Panc1 (cell line): ENCODE measurements at regions not wholly inside any gene's neighbourhood (a gene's known extent, or its start where the extent isn't known, plus 50 kb on each side); places are given as distances from the start of the nearest gene placed in this dataset.

Source experiments
- ATAC-seq: fragments of 200-7000 bp; cut with Tn5 transposase; 2 replicates; pipeline ENCODE4 v1.9.1; 2020; ENCODE audit warnings: mild to moderate bottlenecking, moderate library complexity
- BruUV-seq: library from RNA; stranded (reverse); fragments of 400-500 nt; replicated peaks from 2 replicates; lab custom pipeline; 2021; lab: Mats Ljungman, UMichigan
- CTCF ChIA-PET: fragments of 300-600 bp; sonication (Branson Sonifier 250); formaldehyde crosslinking; loops from one replicate; lab custom pipeline; 2022; ENCODE audit warnings: antibody characterized with exemption; lab: Charles Lee
- POLR2A ChIA-PET: fragments of 300-600 bp; sonication (Branson Sonifier 250); formaldehyde crosslinking; loops from one replicate; lab custom pipeline; 2022; ENCODE audit warnings: antibody characterized with exemption; lab: Charles Lee
- DNase-seq: peaks from one replicate; pipeline ENCODE4 v3.0.0-alpha.2; 2010; ENCODE audit warnings: low read depth, low spot score
- H3K27ac ChIP-seq: 2 replicates; pipeline ENCODE4 v1.5.1; 2011; ENCODE audit warnings: mild to moderate bottlenecking, low read length, inconsistent platforms
- H3K27me3 ChIP-seq: fragments of 200-500 bp; sonication (Bioruptor generic); 2 replicates; pipeline ENCODE4 v1.6.0; 2014; ENCODE audit warnings: low read length, inconsistent platforms; ENCODE audit not compliant: control insufficient read depth, insufficient read depth
- H3K36me3 ChIP-seq: fragments of 200-500 bp; sonication (Bioruptor generic); 2 replicates; pipeline ENCODE4 v1.5.1; 2014; ENCODE audit warnings: inconsistent platforms, mild to moderate bottlenecking, low read length, moderate library complexity; ENCODE audit not compliant: control insufficient read depth, insufficient read depth
- H3K4me1 ChIP-seq: 2 replicates; pipeline ENCODE4 v1.5.1; 2011; ENCODE audit warnings: inconsistent platforms, mild to moderate bottlenecking, low read length, moderate library complexity; ENCODE audit not compliant: control insufficient read depth, insufficient read depth
- H3K4me3 ChIP-seq, 2 experiments: 2 replicates each; pipeline ENCODE4 v1.5.1; 2011 to 2012; ENCODE audit warnings: low read depth in 2 of 2, low read length in 2 of 2, mild to moderate bottlenecking in 2 of 2, inconsistent platforms in 1 of 2, moderate library complexity in 1 of 2
- H3K9me3 ChIP-seq: fragments of 200-500 bp; sonication (Bioruptor generic); 2 replicates; pipeline ENCODE4 v1.5.1; 2014; ENCODE audit warnings: low read depth, mild to moderate bottlenecking, inconsistent platforms, low read length, moderate library complexity; ENCODE audit not compliant: control insufficient read depth, insufficient read depth
- POLR2AphosphoS5 ChIP-seq: IDR thresholded peaks from 2 replicates; pipeline ENCODE4 v1.6.1; 2012; ENCODE audit warnings: mild to moderate bottlenecking, low read depth, low read length, moderate library complexity
- SIN3A ChIP-seq: IDR thresholded peaks from 2 replicates; pipeline ENCODE4 v1.6.1; 2012; ENCODE audit warnings: low read depth, mild to moderate bottlenecking, low read length, moderate library complexity, borderline replicate concordance; ENCODE audit not compliant: insufficient read depth
- TCF7L2 ChIP-seq: IDR thresholded peaks from 2 replicates; pipeline ENCODE4 v1.6.1; 2011; ENCODE audit warnings: mild to moderate bottlenecking, low read depth, low read length, inconsistent platforms
- in situ Hi-C: cut with HindIII; loops from 2 replicates; pipeline ENCODE4 v1.10.0; 2016; ENCODE audit warnings: low sequenced_read_pairs, low pct_unique_long_range_greater_than_20kb
- intact Hi-C: fragments of 100-400 bp; cut with micrococcal nuclease; formaldehyde crosslinking; loops from one replicate; pipeline ENCODE4 v1.10.0; 2022; ENCODE audit not compliant: unreplicated experiment
- TF ChIP-seq, protein P1 (sequence below): fragments of 450-650 bp; IDR thresholded peaks from 2 replicates; pipeline ENCODE4 v1.5.1; 2017; ENCODE audit warnings: mild to moderate bottlenecking
- TF ChIP-seq, protein P2 (sequence below), 2 experiments: IDR thresholded peaks; 2 replicates each; pipeline ENCODE4 v1.6.1; 2011 to 2012; ENCODE audit warnings: low read depth in 2 of 2, control low read depth in 1 of 2, low read length in 1 of 2, mild to moderate bottlenecking in 1 of 2, moderate library complexity in 1 of 2; ENCODE audit not compliant: insufficient read depth in 1 of 2

- CTCF ChIA-PET = no interaction called here
- no peaks in the 10 kb centered on the region for H3K36me3 ChIP-seq
- no peak overlapping the region for H3K4me3 ChIP-seq
- DNase-seq = no peak
- in situ Hi-C loops = no loop called here
- intact Hi-C loops = no loop called here
- H3K27ac ChIP-seq = no peak overlapping the region
- no TSS peak for BruUV-seq
- no peak for ATAC-seq
- TF ChIP-seq, protein P1, sequence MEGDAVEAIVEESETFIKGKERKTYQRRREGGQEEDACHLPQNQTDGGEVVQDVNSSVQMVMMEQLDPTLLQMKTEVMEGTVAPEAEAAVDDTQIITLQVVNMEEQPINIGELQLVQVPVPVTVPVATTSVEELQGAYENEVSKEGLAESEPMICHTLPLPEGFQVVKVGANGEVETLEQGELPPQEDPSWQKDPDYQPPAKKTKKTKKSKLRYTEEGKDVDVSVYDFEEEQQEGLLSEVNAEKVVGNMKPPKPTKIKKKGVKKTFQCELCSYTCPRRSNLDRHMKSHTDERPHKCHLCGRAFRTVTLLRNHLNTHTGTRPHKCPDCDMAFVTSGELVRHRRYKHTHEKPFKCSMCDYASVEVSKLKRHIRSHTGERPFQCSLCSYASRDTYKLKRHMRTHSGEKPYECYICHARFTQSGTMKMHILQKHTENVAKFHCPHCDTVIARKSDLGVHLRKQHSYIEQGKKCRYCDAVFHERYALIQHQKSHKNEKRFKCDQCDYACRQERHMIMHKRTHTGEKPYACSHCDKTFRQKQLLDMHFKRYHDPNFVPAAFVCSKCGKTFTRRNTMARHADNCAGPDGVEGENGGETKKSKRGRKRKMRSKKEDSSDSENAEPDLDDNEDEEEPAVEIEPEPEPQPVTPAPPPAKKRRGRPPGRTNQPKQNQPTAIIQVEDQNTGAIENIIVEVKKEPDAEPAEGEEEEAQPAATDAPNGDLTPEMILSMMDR = no peak
- H3K27me3 ChIP-seq = peaks cover 2% of the 10 kb centered on the region
- POLR2A ChIA-PET = no interaction called here
- no peaks in the 10 kb centered on the region for H3K4me1 ChIP-seq
- no peaks in the 10 kb centered on the region for H3K9me3 ChIP-seq
These were observed 400.6 kb upstream of the ID2 start for GRCh38 chr2:8281234-8281633.

GRCh38 chr2:8281950-8282857 is 399.7 kb upstream of the ID2 start:
- BruUV-seq = no TSS peak

More at GRCh38 chr2:8281950-8282857, 399.7 kb upstream of the ID2 start:
- Histone ChIP-seq H3K27me3 (no peaks in the 10 kb centered on the region; the same call in 1 of the 2 replicates), H3K4me3 (no peak overlapping the region), H3K9me3 (no peaks in the 10 kb centered on the region), H3K27ac (no peak overlapping the region), H3K36me3 (no peaks in the 10 kb centered on the region), H3K4me1 (no peaks in the 10 kb centered on the region)
- no peak for DNase-seq
- CTCF ChIA-PET = no interaction called here
- no peak for ATAC-seq
- TF ChIP-seq, protein P1 = no peak
- TF ChIP-seq SIN3A = no peak
- no peak for TF ChIP-seq POLR2AphosphoS5
- TF ChIP-seq TCF7L2 = no peak
- TF ChIP-seq, protein P2, sequence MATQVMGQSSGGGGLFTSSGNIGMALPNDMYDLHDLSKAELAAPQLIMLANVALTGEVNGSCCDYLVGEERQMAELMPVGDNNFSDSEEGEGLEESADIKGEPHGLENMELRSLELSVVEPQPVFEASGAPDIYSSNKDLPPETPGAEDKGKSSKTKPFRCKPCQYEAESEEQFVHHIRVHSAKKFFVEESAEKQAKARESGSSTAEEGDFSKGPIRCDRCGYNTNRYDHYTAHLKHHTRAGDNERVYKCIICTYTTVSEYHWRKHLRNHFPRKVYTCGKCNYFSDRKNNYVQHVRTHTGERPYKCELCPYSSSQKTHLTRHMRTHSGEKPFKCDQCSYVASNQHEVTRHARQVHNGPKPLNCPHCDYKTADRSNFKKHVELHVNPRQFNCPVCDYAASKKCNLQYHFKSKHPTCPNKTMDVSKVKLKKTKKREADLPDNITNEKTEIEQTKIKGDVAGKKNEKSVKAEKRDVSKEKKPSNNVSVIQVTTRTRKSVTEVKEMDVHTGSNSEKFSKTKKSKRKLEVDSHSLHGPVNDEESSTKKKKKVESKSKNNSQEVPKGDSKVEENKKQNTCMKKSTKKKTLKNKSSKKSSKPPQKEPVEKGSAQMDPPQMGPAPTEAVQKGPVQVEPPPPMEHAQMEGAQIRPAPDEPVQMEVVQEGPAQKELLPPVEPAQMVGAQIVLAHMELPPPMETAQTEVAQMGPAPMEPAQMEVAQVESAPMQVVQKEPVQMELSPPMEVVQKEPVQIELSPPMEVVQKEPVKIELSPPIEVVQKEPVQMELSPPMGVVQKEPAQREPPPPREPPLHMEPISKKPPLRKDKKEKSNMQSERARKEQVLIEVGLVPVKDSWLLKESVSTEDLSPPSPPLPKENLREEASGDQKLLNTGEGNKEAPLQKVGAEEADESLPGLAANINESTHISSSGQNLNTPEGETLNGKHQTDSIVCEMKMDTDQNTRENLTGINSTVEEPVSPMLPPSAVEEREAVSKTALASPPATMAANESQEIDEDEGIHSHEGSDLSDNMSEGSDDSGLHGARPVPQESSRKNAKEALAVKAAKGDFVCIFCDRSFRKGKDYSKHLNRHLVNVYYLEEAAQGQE (IDR thresholded peaks at IDR 0.05; ENCODE audit: insufficient read depth in 1 of 2, low read depth in 2 of 2, low read length in 1 of 2) = no peak
- in situ Hi-C loops (no loop called here), intact Hi-C loops (no loop called here)
- POLR2A ChIA-PET = no interaction called here
